ENCODE measurements at regions not wholly inside any gene's neighbourhood (a gene's known extent, or its start where the extent isn't known, plus 50 kb on each side); places are given as distances from the start of the nearest gene placed in this dataset.
"Not testable (repeated sequence)": the region's sequence is repeated elsewhere in the genome, so short reads cannot be mapped to it uniquely, and the experiment has no call there.

DNA sequence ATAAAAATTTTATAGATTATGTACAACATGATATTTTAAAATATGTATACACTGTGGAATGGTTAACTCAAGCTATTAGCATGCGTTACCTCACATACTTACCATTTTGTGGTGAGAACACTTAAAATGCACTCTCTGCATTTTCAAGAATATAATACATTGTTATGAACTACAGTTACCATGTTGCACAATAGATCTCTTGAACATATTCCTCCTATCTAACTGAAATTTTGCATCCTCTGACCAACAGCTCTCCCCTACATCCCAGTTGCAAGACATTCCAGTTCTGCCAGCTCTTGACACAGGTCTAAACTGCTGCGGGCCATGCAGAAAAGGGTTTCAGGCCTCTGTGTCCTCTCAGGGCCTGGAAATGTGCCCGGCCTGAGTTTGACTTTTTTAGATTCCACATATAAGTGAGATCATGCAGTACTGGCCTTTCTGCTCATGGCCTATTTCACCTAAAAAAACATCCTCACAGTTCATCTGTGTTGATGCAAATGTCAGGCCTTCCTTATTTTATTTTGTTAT lies 113.7 kb downstream of the CDCA7 start:
- DNase-seq (ENCODE audit: low read depth) = no peak

DNA sequence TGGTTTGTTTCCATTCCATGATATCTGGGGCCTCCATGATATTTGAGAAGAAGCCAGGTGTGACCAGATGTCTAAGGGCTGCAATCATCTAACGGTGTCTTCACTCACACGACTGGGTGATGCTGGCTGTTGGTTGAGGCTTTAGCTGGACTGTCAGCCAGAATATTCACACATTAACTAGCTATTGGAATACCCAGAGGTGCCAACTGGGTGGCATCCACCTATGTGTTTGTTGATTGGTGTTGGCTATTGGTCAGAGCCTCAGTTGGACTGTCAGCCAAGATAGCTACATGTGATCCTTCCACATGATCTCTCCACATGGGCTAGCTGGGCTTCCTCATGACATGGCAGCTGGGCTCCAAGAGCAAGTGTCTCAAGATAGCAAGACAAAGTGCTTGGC lies 117.4 kb downstream of the CDCA7 start:
- no peak for DNase-seq (ENCODE audit: low read depth)

DNA sequence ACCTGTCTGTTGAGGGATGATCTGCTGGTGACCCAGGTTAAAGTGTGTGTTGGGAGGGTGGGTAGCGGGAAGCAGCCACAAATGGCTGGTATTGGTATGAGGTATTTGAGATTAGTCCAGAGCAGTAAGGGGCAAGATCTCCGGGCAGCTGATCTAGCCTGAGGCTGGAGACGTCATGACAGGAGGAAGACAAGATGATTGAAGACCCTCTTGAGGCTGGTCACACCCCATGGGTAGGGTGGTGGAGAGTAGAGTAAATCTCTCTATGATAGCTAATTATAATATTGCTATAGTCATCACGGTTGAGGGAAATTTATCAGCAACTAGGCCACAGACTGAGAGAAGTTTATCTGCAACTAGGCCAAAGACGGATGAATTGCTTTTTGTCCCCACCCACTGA lies 128.5 kb downstream of the CDCA7 start:
- no peak for DNase-seq (ENCODE audit: low read depth)

DNA sequence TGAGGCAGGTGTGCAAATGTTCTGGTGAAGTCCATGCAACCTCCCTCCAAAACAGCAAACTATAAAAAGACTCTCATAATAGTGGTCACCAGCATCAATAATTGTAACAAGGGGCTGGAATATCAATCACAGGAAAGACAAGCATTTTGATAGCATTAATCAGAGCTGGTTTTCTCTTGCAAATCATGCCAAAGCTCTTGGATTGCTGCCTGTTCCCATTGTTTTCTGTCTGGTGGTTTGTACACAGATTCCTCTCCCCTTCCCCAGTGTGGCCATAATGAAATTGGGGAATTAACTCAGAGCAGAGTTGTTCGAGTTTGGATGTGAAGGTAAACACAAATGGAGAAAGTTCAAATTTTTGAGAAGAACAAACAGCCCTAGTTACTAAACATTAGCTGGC lies 134.2 kb downstream of the CDCA7 start:
- DNase-seq (ENCODE audit: low read depth) = no peak

DNA sequence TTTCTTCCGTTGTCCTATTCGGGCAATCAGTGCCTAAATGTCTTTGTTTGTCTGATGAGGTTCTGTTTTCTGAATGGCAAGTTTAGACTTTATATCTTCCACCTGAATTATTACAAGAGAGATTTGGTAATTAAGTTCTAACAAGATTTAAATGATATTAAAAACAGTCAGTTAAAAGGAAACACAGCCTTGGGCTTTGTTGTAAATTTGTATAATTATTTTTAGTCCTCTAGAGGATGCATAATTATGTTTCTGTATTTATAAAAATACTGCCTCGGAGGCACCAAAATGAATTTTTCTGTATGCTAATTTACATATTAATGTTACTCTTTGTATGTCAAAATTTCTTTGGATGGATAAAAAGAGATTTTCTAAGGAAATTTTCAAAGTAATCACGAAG lies 136.7 kb downstream of the CDCA7 start:
- no peak for DNase-seq (ENCODE audit: low read depth)

DNA sequence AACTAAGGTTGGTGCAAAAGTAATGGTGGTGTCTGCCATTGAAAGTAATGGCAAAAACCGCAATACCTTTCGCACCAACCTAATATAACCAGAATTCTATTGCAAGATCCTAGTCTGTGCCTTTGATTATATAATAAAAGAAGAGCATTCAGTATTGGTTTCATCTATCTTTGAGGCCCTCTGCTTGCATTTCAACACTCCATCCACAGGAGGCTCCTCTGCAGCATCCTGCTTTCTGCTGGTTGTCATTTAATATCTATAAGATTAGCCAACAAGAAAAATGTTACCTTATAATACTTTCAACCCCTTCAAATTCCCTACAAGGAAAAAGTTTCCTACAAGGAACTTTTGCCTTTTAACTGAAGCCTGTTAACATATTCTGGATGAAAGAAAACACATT lies 139.2 kb downstream of the CDCA7 start:
- DNase-seq (ENCODE audit: low read depth) = no peak

DNA sequence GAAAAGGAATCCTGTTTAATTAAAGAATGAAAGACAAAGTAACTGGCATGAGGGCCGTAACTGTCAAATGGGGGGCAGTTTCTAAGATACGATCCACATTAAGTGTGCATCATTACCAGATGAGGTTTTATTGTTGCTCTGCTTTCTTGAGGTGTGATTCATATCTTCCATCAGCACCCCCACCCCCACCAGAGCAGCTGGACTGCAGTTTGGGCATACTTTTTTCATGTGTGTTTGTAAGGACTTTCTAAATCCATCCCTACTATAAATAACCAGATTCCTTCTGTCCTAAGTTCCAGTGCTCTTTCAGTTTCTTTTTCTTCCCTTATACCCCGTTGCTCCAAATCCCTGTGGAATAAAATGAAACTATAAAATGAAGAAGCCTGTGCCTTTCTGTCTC lies 142.1 kb downstream of the CDCA7 start:
- DNase-seq (ENCODE audit: low read depth) = no peak

DNA sequence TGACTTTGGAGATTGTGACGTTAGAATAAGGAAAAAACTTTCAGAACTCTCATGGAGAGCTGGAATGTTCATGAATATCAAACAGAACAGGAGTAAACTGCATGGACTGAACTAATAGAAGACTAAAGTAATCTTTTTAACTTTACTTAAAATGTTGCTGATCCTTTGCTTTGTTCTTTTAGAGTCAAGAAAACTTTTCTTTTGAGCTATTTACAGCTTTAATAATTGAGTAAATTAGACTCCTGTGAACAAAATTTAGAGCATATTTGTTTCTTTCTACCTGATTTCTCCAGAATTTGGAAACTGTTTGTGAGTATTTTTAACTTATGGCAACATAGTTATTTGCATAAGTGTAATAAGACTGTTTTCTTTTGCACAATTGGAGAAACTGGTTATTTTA lies 146.3 kb downstream of the CDCA7 start:
- DNase-seq (ENCODE audit: low read depth) = no peak

DNA sequence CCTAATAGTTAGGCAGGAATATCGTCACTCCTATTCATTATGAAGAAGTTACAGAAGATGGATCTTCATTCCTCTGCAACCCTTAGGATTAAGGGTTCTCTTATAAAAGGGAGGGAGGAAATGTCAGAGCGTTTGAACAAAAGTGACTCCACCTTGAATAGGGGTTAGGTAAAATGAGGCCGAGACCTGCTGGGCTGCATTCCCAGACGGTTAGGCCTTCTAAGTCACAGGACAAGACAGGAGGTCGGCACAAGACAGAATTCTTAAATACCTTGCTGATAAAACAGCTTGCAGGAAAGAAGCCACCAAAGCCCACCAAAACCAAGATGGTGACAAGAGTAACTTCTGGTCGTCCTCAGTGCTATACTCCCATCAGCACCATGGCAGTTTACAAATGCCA lies 147.6 kb downstream of the CDCA7 start:
- no peak for DNase-seq (ENCODE audit: low read depth)

DNA sequence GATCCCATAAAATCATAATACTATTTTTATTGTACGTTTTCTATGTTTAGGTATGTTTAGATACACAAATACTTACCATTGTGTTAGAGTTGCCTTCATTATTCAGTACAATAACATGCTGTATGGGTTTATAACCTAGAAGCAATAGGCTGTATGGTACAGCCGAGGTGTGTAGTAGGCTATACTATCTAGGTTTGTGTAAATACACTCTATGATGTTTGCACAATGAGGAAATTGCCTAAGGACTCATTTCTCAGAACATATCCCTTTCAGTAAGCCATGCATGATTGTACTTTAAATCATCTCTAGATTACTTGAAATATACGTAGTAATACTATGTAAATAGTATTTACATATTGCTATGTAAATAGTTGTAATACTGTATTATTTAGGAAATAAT lies 156.7 kb downstream of the CDCA7 start:
- no peak for DNase-seq (ENCODE audit: low read depth)

DNA sequence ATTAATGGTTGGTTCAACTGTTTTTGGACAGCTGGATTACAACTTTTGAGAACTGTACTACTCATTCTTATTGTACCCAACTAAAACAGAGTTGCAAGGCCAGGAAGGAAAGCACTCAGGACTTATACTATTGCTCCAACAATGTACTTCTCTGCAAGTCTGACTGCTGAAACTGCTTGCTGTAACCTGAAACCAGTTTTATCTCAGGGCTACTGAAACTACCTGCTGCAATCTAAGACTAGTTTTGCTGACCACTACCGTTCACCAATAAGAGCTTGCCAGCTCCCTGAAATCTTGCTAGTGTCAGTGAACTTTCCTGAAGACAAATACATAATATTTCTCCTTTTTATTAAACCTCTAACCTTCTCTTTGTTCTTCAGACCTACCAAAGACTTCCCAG lies 157.3 kb downstream of the CDCA7 start:
- no peak for DNase-seq (ENCODE audit: low read depth)

DNA sequence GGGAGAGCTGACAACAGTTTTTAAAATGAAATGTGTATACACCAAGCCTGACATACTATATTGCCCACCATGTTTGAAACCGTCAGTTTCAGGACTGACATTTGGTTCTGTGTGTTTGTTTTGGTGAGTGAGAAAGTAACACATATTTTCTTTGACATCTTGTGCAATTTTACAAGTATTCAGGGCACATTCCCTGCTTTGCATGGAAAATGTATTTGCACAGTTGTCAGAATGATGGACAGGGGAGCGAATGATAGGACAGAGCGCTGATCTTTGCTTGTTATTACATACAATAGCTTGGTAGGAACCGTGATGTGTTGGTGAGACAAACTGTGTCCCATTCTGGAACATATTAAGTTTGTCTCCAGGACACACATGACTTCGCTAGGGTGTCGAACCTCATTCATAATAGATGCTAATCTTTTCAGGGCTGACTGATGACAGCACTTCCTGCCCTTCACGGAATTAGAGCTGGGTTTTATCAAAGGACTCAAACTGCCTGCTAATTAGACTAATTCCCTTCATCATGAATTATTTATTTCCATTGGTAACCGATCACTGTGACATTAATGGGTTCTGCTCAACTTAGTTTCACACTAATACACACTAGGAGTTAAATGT lies 158.5 kb downstream of the CDCA7 start:
- no peak for DNase-seq (ENCODE audit: low read depth)

DNA sequence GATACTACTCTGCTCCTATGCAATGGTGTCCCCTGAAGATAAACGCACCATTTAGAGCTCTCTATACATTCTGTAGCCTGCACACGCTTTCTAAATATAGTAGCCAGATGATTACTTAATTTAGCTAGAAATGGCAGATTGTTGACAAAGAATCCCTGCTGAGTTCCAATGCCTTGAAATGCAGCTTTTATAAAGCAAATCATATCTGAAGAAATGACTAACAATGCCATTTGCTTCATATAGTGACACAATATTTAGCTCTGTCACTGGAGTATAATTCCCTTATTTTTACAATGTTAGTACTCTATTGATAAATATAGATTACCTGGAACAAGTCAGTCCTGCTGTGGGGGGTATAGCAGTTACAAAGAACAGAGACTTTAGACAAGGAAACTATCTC lies 166.2 kb downstream of the CDCA7 start:
- DNase-seq (ENCODE audit: low read depth) = no peak

DNA sequence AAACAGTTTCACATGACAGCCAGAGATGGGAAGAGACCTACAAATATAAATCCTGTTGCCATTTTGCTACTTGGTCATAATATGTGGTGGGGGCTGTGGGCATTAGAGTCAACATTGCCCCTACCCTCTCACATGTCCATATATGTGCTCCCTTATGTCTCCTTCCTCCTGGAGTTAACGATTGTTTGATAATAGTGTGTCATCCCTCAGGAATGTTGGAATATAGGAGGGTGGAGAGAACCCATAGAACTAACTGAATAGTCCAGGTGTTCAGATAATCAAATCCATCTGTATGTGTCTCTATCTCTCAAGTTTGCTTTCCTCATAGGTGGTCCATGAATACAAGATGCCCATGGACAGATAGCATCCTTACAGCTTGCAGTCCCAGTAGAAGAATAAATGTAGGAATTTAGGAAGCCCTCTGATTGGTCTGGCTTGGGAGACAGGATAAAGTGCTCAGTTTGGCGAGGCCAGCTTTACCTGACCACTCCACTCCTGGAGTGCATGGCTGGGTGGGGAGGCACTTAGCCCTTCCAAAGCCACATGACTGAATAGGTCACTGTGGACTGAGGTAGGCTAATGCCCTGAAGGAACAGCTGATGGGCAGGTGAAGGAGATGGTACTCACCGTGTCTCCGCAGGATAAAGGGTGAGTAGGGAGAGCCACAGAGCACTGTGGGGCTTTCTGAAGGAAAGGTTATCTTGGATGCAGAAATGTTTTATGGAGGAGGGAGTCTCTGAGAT lies 166.9 kb downstream of the CDCA7 start:
- no peak for DNase-seq (ENCODE audit: low read depth)

DNA sequence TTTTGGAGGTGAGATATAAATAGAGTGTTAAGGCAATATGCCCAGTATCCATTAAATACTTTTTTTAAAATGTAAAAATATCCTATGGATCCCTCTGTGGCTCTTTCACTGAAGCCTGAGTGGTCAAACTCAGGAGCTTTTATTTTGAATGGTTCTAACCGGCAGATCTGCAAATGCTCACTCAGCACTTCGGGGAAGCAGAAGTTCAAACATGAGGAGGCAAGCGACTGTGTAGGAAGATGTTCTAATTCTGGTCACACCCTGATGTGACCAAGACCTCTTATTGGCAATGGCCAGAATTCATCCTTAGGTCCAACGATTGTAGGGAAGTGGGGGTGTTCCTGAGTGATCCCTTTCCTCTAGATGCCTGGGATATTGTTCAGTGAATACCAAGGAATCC lies 168.8 kb downstream of the CDCA7 start:
- no peak for DNase-seq (ENCODE audit: low read depth)

DNA sequence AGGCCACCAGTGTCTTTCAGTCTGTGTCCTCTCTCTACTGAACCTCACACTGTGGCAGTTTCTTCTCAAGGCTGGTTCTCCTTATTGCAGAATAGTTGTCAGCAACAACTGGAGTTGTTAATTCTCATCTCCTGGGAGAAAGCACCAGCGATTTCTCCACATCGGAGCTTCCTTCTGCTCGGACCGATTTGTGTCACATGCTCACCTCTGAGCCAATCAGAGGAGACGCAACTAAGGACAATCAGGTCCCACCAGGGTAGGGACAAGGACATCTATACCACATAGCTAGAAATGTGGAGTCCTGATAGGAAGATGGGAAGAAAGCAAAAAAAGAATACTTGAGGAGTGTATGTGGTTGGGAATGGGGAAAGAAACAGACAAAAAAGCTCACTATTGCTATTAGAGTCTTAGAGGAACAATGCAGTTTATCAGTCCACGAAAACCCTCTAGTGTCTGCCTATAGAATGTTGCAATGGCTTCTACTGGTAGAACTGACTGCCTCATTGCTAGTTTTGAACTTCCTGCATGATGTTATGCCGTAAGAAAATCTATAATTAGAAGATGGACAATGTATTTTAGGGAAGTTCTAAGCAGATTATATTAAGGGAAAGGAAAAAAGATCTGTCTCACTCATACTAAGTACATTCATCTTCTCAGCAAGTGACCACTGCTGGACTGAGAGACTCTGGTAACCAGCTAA lies 169.7 kb downstream of the CDCA7 start:
- no peak for DNase-seq (ENCODE audit: low read depth)

DNA sequence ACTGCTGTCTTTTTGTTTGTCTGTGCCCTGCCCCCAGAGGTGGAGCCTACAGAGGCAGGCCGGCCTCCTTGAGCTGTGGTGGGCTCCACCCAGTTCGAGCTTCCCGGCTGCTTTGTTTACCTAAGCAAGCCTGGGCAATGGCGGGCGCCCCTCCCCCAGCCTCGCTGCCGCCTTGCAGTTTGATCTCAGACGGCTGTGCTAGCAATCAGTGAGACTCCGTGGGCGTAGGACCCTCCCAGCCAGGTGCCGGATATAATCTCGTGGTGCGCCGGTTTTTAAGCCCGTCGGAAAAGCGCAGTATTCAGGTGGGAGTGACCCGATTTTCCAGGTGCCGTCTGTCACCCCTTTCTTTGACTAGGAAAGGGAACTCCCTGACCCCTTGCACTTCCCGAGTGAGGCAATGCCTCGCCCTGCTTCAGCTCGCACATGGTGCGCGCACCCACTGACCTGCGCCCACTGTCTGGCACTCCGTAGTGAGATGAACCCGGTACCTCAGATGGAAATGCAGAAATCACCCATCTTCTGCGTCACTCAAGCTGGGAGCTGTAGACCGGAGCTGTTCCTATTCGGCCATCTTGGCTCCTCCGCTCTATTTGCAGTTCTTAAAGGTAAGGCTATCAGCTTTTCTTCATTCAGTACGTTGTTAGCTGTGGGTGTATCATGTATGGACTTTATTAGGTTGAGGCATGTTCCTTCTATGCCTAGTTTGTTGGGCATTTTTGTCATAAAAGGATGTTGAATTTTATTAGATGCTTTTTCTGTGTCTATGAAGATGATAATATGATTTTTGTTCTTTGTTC lies 178.3 kb downstream of the CDCA7 start:
- DNase-seq (ENCODE audit: low read depth) = not testable (repeated sequence)

DNA sequence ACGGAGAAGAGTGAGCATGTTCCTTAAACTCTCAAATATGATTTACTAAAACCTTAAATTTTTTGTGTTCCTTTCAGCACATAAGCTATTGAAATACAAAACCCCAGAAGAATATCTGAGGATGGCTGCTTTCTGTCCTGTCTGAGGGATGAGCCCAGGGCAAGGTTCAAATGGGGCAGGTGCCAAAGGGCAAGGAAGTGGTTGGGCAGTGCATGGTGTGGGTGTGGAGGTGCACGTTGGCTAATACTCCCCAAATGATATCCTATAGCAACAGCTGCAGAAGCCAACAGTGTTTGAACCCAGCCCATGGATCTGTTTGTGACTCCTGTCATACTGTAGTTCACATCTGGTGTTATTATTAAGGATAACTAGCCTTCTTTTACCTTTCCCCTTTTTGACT lies 183.0 kb downstream of the CDCA7 start:
- DNase-seq (ENCODE audit: low read depth) = no peak

DNA sequence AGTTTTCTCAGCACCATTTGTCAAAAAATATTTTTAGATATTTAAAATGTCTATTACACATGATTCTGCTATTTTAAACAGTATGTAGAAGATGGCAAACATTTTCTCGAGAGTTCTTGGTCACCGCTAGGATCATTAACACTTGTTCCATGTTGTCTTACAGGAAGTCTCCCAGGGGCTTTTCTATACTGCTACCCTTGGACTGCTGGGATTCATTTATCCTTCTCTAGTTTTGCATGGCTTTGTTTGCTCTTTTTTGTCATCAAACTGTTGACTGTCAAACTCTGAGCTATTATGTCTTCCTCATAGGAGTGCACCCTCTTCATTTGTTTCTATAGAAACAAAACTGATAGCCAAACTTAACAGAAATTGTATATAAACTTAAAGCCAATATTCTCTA lies 184.9 kb downstream of the CDCA7 start:
- DNase-seq (ENCODE audit: low read depth) = no peak

DNA sequence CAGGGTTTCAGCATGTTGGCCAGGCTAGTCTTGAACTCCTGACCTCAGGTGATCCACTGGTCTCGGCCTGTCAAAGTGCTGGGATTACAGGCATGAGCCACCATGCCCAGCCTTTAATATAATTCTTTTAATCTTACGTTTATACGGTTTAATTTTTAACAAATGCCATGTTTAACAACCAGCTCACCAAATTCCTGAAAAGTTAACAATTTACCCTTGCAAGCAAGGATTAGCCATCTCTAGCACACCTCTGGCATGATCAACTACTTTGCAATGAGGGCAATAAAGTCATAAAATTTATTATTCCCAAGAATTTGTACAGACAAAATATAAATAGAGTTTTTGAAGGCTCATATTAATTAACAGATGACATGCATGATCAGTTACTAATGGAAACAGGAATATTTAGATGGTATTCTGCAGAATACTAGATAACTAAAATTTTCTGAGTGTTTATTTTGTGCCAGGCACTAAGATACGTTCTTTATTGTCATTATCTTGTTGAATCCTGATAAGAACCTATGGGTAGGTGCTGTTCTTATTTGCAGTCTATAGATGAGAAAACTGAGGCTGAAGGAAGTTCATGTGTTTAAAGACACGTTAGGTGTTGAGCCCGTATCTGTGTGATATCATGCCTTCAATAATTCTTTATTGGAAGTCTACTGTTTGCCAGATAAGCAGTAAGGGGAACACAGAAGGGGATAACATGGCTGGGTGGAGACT lies 190.1 kb downstream of the CDCA7 start:
- DNase-seq (ENCODE audit: low read depth) = no peak

DNA sequence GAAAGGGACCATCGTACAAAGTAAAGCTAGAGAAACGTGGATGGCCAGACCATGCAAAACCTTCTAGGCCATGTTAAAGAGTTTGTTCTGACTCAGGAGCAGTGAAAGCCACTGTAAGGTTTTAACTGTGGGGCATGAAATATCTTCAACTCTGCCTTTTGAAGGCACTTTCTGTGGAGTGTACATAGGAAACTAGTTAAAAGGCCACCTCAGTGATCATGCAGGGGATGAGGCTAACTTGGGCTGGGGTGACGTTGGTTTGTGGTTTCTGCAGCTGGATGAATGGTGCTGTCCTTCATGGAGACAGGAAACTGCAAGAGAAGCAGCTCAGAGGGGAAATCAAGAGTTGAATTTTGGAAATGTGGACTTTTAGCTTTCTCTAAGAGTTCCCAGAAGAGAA lies 190.7 kb downstream of the CDCA7 start:
- DNase-seq (ENCODE audit: low read depth) = no peak

DNA sequence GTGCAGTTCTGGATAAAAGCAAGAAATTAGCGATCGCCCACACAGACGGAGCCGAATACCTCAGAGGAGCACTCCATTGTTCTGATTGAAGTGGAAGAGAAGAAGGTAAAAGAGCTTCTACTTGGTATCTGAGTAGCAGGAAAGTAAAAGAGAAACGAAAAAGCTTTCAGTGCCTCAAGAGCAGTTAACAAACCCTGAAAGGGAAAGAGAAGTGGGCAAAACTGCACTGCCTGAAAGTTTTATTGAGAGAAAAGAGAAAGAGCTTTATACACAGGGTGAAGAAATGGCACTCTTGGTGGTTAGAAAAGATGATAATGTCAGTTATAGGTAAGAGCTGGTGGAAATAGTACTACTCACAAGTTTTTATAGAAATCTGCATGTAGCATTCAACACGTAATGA lies 192.8 kb downstream of the CDCA7 start:
- DNase-seq (ENCODE audit: low read depth) = no peak
